GM12801 (cell line): ENCODE measurements at regions not wholly inside any gene's neighbourhood (a gene's known extent, or its start where the extent isn't known, plus 50 kb on each side); places are given as distances from the start of the nearest gene placed in this dataset.

Experiments
- CTCF ChIP-seq: IDR thresholded peaks from one replicate; pipeline ENCODE4 v1.5.1; 2011; ENCODE audit warnings: control low read depth; ENCODE audit not compliant: insufficient read length; ENCODE audit errors: extremely low read depth

GRCh38 chr6:165820934-165821333 lies 157.9 kb upstream of the PDE10A start:
- no peak for TF ChIP-seq CTCF

GRCh38 chr6:165820407-165820806 lies 157.4 kb upstream of the PDE10A start:
- TF ChIP-seq CTCF: no peak

GRCh38 chr6:165819394-165819793 lies 156.4 kb upstream of the PDE10A start:
- no peak for TF ChIP-seq CTCF

- TF ChIP-seq CTCF: no peak
Observed at GRCh38 chr6:165818200-165818599, 155.2 kb upstream of the PDE10A start.

GRCh38 chr6:165817771-165818170 lies 154.7 kb upstream of the PDE10A start:
- no peak for TF ChIP-seq CTCF

- no peak for TF ChIP-seq CTCF
Observed at GRCh38 chr6:165817148-165817547, 154.1 kb upstream of the PDE10A start.

GRCh38 chr6:165814679-165815078 lies 151.6 kb upstream of the PDE10A start:
- TF ChIP-seq CTCF: no peak

GRCh38 chr6:165811512-165811911 lies 148.5 kb upstream of the PDE10A start:
- TF ChIP-seq CTCF: no peak
